Hematopoietic multipotent progenitor cell treated with erythropoietin and hydrocortisone succinate and interleukin-3 and kit ligand, for 6 days (in vitro differentiated cells): ENCODE measurements at regions not wholly inside any gene's neighbourhood (a gene's known extent, or its start where the extent isn't known, plus 50 kb on each side); places are given as distances from the start of the nearest gene placed in this dataset.

Experiments
- DNase-seq: peaks from one replicate; pipeline ENCODE4 v3.0.0-alpha.2; 2015

- no peak for DNase-seq
Observed at GRCh38 chr10:28054228-28054860, 55.5 kb upstream of the ODAD2 start.

- DNase-seq: no peak
Observed at GRCh38 chr10:28049286-28049685, 50.4 kb upstream of the ODAD2 start.
